ENCODE measurements at regions not wholly inside any gene's neighbourhood (a gene's known extent, or its start where the extent isn't known, plus 50 kb on each side); places are given as distances from the start of the nearest gene placed in this dataset.

DNA sequence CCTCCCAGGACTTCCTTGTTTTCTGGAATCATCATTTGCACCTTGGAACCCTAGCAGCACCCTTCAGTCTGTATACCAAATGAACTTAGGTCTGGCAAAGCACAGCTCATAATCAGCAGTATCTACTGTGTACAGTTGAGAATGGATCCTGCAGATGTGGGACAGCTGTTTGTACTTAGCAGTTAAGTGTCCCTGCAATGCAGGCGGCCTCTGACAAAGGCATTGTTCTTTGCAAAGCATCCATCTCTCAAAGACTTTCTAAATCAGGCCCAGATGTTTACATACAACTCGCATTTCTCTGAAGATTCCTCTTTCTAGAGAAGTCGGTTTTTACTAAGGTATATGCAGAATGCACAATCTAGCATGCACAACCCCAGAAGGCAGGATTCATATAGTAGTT, 170.5 kb upstream of the RBM19 start:
- no peaks in the 10 kb centered on the region for H3K36me3 ChIP-seq
- H3K4me1 ChIP-seq (ENCODE audit: low read depth), result peaks cover 24% of the 10 kb centered on the region
- H3K4me3 ChIP-seq, result no peak overlapping the region
- no peak for TF ChIP-seq CTCF (IDR thresholded peaks at IDR 0.05; ENCODE audit: low read depth, low read length)
- H3K27me3 ChIP-seq, result no peaks in the 10 kb centered on the region
- H3K9me3 ChIP-seq (ENCODE audit: low read depth), result no peaks in the 10 kb centered on the region
- H3K27ac ChIP-seq, result no peak overlapping the region
- DNase-seq (ENCODE audit: low read depth in 1 of 2, low spot score in 1 of 2), result no peak

DNA sequence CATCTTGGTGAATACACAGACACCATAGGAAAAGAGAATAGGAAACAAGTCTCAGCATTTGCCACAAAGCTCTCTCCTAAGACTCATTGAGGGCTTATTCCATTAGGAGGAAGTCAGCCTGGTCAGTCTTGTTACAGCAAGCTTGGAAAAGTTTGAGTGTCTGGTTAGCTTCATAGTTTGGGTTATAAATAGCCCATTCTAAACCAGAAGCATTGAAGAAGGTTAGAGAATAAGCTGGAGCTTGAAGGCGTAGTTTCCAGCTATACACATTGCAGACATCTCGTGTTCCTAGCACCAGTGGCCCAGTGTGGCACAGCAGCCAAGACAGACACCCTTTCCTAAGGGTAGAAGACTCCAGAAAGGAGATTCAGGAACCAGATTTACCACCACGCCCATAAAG, 168.8 kb upstream of the RBM19 start:
- Histone ChIP-seq H3K4me3 (no peak overlapping the region), H3K27ac (peak overlapping the region; percentile 27), H3K27me3 (no peaks in the 10 kb centered on the region), H3K36me3 (no peaks in the 10 kb centered on the region), H3K9me3 (ENCODE audit: low read depth) (no peaks in the 10 kb centered on the region), H3K4me1 (ENCODE audit: low read depth) (peaks cover 24% of the 10 kb centered on the region)
- peak in 1 of 2 donors; percentile 62 for DNase-seq (ENCODE audit: low read depth in 1 of 2, low spot score in 1 of 2)
- TF ChIP-seq CTCF (IDR thresholded peaks at IDR 0.05; ENCODE audit: low read depth, low read length), result no peak

DNA sequence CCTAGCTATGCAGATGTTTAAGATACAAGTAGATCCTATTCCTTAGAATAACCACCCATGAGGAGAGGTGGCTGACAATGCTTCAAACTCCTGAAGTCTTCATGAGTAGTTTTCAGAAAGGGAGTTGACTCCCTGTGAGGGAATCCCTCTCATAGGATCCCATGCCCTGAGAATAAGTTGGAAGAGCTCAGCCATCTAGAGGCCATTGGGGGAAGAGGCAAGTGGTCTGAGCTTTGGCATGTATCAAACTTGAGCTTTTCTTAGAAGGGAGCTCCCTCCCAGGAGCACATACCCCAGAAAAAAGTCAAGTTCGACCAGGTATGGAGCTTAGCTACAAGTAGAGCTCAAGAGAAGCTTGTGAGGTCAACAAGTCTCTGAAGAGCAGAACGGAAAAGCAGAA, 165.7 kb upstream of the RBM19 start:
- H3K4me1 ChIP-seq (ENCODE audit: low read depth), result peaks cover 18% of the 10 kb centered on the region
- H3K36me3 ChIP-seq, result no peaks in the 10 kb centered on the region
- DNase-seq (ENCODE audit: low read depth in 1 of 2, low spot score in 1 of 2), result no peak
- no peak overlapping the region for H3K27ac ChIP-seq
- no peaks in the 10 kb centered on the region for H3K9me3 ChIP-seq (ENCODE audit: low read depth)
- no peak overlapping the region for H3K4me3 ChIP-seq
- H3K27me3 ChIP-seq, result no peaks in the 10 kb centered on the region
- no peak for TF ChIP-seq CTCF (IDR thresholded peaks at IDR 0.05; ENCODE audit: low read depth, low read length)

GRCh38 chr12:114123108-114123507, 157.0 kb upstream of the RBM19 start:
- no peak overlapping the region for H3K4me3 ChIP-seq
- DNase-seq (ENCODE audit: low read depth in 1 of 2, low spot score in 1 of 2), result no peak
- no peaks in the 10 kb centered on the region for H3K9me3 ChIP-seq (ENCODE audit: low read depth)
- no peak for TF ChIP-seq CTCF (IDR thresholded peaks at IDR 0.05; ENCODE audit: low read depth, low read length)
- no peaks in the 10 kb centered on the region for H3K27me3 ChIP-seq
- no peaks in the 10 kb centered on the region for H3K4me1 ChIP-seq (ENCODE audit: low read depth)
- H3K27ac ChIP-seq, result no peak overlapping the region
- no peaks in the 10 kb centered on the region for H3K36me3 ChIP-seq

DNA sequence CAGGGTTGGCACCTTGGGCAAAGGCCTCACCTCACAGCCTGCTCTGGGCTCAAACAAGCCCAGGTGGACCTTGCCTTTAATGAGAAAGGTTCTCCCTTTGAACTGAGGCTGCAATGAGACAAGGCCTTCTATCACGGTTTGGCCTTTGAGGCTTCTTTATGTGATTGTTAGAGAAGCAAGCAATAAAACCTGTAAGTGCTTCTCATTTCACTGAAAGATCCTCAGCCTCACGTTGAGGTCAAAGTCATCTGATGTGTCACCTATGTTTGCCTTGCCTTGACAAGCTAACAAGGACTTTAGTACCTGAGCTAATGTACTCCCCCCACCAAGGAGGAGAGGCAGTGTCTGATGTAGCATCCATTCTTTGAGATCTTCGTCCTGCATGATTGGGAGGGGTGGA, 155.9 kb upstream of the RBM19 start:
- Histone ChIP-seq H3K4me3 (no peak overlapping the region), H3K36me3 (no peaks in the 10 kb centered on the region), H3K9me3 (ENCODE audit: low read depth) (no peaks in the 10 kb centered on the region), H3K27ac (no peak overlapping the region), H3K4me1 (ENCODE audit: low read depth) (no peaks in the 10 kb centered on the region), H3K27me3 (no peaks in the 10 kb centered on the region)
- no peak for TF ChIP-seq CTCF (IDR thresholded peaks at IDR 0.05; ENCODE audit: low read depth, low read length)
- DNase-seq (ENCODE audit: low read depth in 1 of 2, low spot score in 1 of 2), result no peak

DNA sequence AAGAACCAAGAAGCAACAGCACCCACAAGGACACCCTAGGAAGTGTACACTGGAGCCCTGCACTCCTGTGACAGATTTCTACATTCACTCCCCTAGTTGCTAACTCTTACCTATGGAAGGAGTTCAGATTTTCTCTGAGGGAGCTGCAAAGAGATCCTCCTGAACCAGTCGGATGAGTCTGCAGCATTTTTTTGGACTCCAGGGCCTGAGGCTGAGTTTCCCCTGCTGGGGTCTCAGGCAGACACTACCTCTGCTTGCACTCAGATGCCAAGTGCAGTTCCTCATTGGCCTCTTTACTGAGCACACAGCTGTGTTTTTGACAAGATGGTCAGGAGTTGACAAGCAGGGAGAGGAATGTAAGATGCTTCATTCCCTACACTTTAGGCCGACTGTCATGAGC, 153.2 kb upstream of the RBM19 start:
- no peak for TF ChIP-seq CTCF (IDR thresholded peaks at IDR 0.05; ENCODE audit: low read depth, low read length)
- Histone ChIP-seq H3K27ac (no peak overlapping the region), H3K4me1 (ENCODE audit: low read depth) (no peaks in the 10 kb centered on the region), H3K9me3 (ENCODE audit: low read depth) (no peaks in the 10 kb centered on the region), H3K36me3 (no peaks in the 10 kb centered on the region), H3K4me3 (no peak overlapping the region), H3K27me3 (no peaks in the 10 kb centered on the region)
- no peak for DNase-seq (ENCODE audit: low read depth in 1 of 2, low spot score in 1 of 2)
